AG04449 (cell line): ENCODE measurements at regions not wholly inside any gene's neighbourhood (a gene's known extent, or its start where the extent isn't known, plus 50 kb on each side); places are given as distances from the start of the nearest gene placed in this dataset.

Experiments used
- CTCF ChIA-PET: fragments of 350-600 bp; formaldehyde crosslinking; extraction: SDS; loops from one replicate; lab custom pipeline; 2021; ENCODE audit warnings: antibody characterized with exemption; lab: Yijun Ruan, JAX
- POLR2A ChIA-PET: fragments of 400-600, 350-600 bp; formaldehyde crosslinking; extraction: SDS; loops from one replicate; lab custom pipeline; 2020; ENCODE audit warnings: antibody characterized with exemption, inconsistent platforms; lab: Yijun Ruan, JAX
- DNase-seq: peaks from one replicate; pipeline ENCODE4 v3.0.0-alpha.2; 2010; ENCODE audit warnings: low read depth, low spot score
- H3K4me3 ChIP-seq: 2 replicates; pipeline ENCODE4 v1.5.1; 2011; ENCODE audit warnings: low read depth, mild to moderate bottlenecking, control low read depth, low read length
- CTCF ChIP-seq: IDR thresholded peaks from one replicate; pipeline ENCODE4 v1.5.1; 2011; ENCODE audit warnings: mild to moderate bottlenecking, moderate library complexity, low read length, control low read depth, inconsistent platforms; ENCODE audit not compliant: insufficient read depth; ENCODE audit errors: missing control alignments

- no peak for DNase-seq
- CTCF ChIA-PET: no interaction called here
- TF ChIP-seq CTCF: no peak
- H3K4me3 ChIP-seq: no peak overlapping the region
- POLR2A ChIA-PET: interaction anchor here (0.6 kb wide), 1 partner anchor 20 kb away, joined by 3 read pairs; no protein-coding TSS in a partner anchor
Observed at GRCh38 chr13:105660561-105660960, 874.9 kb downstream of the EFNB2 start.

GRCh38 chr13:105658431-105658830 lies 877.0 kb downstream of the EFNB2 start:
- no peak for TF ChIP-seq CTCF
- CTCF ChIA-PET: interaction anchor here (0.7 kb wide), 1 partner anchor 22 kb away, joined by 3 read pairs; no protein-coding TSS in a partner anchor
- no peak overlapping the region for H3K4me3 ChIP-seq
- POLR2A ChIA-PET: no interaction called here
- DNase-seq: no peak

DNA sequence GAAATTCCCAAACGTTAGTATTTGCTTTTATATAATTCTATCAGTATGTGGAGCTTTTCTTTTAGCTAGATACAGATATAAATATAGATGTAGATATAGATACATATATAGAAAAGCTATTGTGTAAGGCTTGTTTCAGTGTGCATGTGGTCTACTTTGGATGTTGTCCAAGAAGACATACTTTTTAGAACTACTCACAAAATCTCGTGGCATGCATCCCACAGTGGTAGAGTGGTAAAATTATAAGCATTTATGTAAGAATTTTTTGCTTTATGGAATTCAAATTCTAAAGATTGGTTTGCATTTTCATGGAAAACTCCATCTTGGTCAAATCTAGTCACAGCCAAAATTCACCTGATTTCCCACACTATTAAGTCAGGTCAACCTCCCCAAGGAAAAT lies 880.4 kb downstream of the EFNB2 start:
- ChIA-PET CTCF (no interaction called here), POLR2A (no interaction called here)
- TF ChIP-seq CTCF: no peak
- peak; percentile 51 for DNase-seq
- H3K4me3 ChIP-seq: no peak overlapping the region

- DNase-seq: no peak
- ChIA-PET POLR2A (no interaction called here), CTCF (no interaction called here)
- no peak overlapping the region for H3K4me3 ChIP-seq
- TF ChIP-seq CTCF: no peak
Observed at GRCh38 chr13:105643966-105644365, 891.5 kb downstream of the EFNB2 start.

DNA sequence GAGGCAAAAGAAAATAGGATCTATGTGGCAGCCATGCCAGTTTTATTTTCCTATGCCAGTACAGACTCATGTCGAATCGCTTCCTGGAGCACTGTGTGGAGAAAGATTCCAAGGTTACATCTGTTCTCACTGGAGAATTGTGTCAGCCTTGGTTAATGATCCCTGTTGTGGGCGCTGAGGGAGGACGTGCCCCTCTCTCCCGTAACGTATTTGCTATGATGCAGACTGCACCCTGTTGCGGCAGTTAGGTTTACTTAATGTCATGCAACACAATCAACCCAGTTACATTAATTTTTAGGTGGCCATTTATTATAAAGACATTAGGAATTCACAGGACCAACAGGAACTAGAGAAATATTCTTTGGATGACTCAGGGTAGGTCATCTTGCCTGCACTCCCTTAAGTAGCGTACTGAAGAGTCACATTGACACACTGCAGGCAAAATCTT lies 892.9 kb downstream of the EFNB2 start:
- POLR2A ChIA-PET: no interaction called here
- TF ChIP-seq CTCF: no peak
- no peak overlapping the region for H3K4me3 ChIP-seq
- CTCF ChIA-PET: no interaction called here
- DNase-seq: no peak

GRCh38 chr13:105641121-105641520 lies 894.3 kb downstream of the EFNB2 start:
- CTCF ChIA-PET: no interaction called here
- no peak for TF ChIP-seq CTCF
- H3K4me3 ChIP-seq: no peak overlapping the region
- POLR2A ChIA-PET: no interaction called here
- no peak for DNase-seq
